HG03025 (cell line): ENCODE measurements at regions not wholly inside any gene's neighbourhood (a gene's known extent, or its start where the extent isn't known, plus 50 kb on each side); places are given as distances from the start of the nearest gene placed in this dataset.

Experiments
- ATAC-seq: cut with Tn5 transposase; IDR thresholded peaks from one replicate; pipeline ENCODE4 v1.9.1; 2021; ENCODE audit warnings: mild to moderate bottlenecking, moderate library complexity; ENCODE audit not compliant: unreplicated experiment, low FRiP score

- ATAC-seq: no peak
Observed at GRCh38 chr13:24006520-24007248, 109.4 kb upstream of the C1QTNF9B start.

DNA sequence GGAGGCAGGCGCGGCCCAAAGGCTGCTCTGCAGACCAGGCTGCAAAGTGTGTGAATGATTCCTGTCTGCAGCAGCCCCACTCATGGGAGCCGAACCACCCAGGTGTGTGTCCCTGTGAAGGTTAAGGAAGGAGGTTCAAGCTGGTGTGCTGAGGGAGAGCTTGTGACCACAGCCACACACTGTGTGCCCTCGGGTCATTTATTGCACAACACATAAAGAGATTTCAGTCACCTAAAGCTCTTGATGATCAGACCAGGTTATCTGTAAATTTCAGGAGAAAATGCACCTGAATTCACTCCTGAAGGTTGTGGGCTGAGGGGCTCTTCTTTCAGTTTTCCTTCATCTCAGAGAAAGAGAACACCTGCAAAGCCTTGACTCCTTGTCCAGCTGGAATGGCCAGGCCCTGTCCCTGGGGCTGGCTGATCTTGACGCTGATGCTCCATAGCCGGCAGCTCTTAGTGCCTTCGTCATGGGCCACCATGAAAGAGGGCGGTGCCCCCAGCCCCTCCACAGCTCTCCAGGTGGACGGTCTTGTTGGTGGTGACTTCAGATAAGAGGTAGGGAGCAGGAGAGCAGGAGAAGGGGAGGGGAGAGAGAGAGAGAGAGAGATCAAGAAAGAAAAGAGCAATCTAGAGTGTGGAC, 110.8 kb upstream of the C1QTNF9B start:
- ATAC-seq: no peak

GRCh38 chr13:24008679-24009078, 111.4 kb upstream of the C1QTNF9B start:
- ATAC-seq: no peak

GRCh38 chr13:24011266-24011665, 114.0 kb upstream of the C1QTNF9B start:
- no peak for ATAC-seq

GRCh38 chr13:24012648-24013047, 115.3 kb upstream of the C1QTNF9B start:
- ATAC-seq: no peak

GRCh38 chr13:24013189-24013588, 115.9 kb upstream of the C1QTNF9B start:
- no peak for ATAC-seq

DNA sequence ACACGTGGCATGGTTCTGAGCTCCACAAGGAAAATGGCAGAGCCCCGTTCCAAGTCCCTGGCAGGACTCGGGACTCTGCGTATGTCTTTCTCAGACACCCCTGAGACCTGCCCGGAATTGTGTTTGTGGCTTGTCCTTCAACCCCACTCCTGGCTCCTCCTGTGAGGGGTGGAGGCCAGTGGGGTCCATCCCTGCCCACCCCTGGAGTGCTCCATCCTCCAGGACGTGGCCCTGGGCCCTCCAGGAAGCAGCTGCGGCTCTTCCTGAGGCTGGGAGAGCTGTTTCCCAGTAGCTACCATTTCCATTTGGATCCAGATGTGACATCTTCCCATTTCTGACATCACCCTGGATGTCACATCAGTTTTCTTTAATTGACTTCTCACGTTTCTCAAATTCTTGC, 118.7 kb upstream of the C1QTNF9B start:
- ATAC-seq: no peak

DNA sequence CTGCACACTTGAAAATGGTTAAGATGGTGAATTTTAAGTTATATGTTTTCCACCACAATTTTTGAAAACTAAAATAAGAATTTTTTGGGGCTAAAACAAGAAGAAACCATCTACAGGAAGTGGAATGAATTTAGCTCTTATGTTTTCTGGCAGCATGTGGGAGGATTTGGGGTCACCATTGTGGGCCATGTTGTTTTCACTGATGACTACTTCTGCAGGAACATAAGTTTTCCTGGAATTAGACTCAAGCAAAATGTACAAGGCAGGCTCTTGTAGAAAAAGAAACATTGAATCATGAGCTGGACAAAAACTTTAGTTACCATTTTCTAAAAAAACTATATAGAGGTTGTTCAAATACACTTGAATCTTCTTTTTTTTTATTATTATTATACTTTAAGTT, 125.3 kb upstream of the C1QTNF9B start:
- no peak for ATAC-seq

GRCh38 chr13:24023073-24023472, 125.8 kb upstream of the C1QTNF9B start:
- no peak for ATAC-seq

DNA sequence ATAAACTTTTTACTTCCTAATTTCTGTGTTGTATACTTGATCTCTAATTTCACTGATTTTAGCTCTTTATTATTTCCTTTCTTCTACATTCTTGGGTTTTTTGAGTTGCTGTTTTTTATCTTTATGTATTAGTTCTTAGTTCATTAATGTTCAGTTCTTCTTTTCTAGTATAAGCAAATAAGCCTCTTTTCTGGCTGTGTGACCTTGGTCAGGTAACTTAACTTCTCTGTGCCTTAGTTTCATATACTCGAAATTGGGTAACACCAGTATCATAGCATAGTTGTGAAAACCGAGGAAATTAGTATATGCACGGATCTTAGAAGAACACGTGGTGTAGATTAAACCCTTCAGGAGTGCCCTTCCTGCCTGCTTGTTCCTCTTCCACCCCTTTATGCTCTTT, 130.2 kb upstream of the C1QTNF9B start:
- no peak for ATAC-seq

- ATAC-seq: no peak
Observed at GRCh38 chr13:24032252-24032651, 128.3 kb upstream of the SPATA13 start.

DNA sequence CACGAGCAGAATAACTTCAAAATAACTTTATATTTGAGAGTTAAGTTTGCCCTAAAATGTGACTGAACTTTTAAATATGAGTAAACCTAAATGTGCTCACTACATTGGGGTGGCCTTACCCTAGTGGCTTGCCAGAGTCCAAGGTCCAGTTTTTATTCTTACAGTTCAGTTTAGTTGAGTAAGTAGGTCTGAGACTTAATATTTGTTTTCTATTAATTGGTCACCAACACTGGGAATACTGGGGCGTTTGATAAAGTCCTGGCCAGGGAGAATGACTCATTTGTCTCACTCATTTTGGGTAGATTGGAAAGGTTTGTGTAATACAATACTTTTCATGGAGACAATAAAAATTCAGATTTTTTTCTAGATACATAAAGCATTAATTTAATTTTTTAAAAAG, 127.8 kb upstream of the SPATA13 start:
- no peak for ATAC-seq

DNA sequence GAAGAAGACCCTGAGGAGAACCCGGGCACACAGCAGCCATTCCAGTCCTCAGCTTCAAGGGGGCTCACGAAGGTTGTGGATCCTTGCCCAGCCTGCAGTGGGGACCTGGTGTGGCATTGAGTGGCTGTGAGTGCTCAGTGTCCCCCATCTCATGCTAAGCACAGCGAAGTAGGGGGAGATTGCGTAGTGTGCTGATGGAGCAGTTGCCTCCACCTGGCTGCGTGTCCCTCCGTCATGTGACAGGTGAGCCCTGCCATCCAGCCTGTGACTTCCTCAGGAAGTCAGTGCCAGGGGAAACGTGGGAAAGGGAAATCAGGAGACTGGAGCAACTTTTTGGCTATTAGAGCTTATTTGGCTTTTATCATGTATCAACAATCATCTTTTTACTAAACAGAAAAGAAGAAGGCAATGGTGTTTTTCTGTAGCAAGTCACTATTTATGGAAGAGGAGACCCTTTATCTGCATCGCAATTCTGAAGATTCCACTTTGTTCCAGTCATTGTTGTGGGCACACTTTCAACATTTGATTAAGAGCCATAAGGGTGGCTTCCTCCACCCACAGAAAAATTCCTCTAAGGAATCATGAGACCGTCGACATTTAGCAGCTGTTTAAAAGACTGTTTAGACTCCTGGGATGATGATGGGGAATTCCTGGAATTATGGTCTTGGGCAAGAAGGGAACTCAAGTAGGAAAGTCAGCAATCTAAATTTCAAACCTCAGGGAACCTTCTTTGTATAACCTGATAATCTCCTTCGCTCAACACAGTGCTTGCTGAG, 126.8 kb upstream of the SPATA13 start:
- no peak for ATAC-seq

- ATAC-seq: no peak
Observed at GRCh38 chr13:24035411-24035810, 125.1 kb upstream of the SPATA13 start.

- no peak for ATAC-seq
Observed at GRCh38 chr13:24036115-24036514, 124.4 kb upstream of the SPATA13 start.

GRCh38 chr13:24038405-24038804, 122.1 kb upstream of the SPATA13 start:
- no peak for ATAC-seq

DNA sequence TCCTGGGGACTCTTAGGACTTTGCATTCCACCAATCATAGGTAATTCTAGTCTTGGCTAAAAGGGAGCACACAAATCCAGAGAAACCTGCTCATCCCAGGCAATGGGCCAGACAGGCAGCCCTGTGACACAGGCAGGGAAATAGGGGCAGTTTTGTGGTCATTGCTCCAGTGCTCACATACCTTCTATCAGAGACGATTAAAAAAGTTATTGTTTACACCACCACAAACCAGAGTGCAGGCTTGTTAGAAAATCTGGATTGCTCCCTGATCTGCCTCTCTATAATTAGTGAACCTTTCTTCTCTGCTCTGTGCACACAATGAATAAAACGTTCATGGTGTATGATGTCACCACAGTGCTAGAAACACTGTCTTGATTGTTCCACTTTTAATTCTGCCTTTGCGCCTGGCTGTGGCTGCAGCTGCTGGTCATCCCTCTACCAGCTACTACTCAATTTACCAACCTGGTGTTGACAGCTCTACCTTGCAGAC, 121.6 kb upstream of the SPATA13 start:
- ATAC-seq: no peak

- no peak for ATAC-seq
Observed at GRCh38 chr13:24039621-24040475, 120.7 kb upstream of the SPATA13 start.

DNA sequence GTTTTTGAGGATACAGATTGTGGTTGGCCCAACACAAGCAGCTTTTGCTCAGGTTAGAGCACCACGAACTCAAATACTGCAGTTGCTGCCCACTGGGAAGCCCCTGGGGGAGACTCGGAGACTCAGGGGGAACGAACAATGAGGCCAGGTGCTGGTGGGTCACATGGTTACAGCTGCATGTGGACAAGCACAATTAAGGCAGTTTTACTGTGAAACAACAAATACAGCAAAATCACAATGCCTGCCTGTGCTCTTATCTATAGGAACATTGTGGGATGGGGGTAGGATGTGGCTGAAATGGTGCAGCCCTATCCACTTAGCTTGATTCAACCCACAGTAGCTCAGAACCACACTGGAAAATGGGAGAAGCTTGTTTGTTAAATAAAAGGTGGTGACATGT, 119.7 kb upstream of the SPATA13 start:
- no peak for ATAC-seq

DNA sequence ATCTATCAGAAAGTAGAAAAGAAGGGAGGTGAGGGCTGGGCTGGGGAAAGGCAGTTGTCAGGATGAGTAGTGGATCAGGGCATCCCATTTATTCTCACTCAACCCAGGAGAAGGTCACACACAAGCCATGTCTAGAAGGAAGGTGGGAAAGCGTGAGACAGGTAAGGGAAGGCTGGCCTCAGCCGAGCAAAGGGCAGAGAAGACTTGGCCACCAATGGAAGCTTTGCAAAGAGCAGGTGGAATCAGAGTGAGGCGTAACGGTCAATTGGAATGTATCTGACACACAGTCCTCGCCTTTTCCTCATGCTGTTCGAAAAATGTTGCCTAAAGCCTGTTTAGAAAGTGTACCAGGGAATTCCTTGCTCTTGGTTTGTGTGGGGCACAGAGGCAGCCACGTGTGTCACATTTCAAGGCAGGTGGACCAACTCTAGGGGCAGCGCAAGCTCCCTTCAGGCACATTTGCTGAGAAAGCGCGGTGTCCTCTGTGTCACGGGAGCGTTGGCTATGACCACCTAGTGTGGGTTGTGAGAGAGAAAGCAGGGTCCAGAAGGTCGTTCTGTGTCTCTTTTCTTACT, 118.8 kb upstream of the SPATA13 start:
- no peak for ATAC-seq
